ENCODE measurements at regions not wholly inside any gene's neighbourhood (a gene's known extent, or its start where the extent isn't known, plus 50 kb on each side); places are given as distances from the start of the nearest gene placed in this dataset.

GRCh38 chr3:145915787-145916186, 245.2 kb downstream of the PLOD2 start:
- TF ChIP-seq, protein P1, sequence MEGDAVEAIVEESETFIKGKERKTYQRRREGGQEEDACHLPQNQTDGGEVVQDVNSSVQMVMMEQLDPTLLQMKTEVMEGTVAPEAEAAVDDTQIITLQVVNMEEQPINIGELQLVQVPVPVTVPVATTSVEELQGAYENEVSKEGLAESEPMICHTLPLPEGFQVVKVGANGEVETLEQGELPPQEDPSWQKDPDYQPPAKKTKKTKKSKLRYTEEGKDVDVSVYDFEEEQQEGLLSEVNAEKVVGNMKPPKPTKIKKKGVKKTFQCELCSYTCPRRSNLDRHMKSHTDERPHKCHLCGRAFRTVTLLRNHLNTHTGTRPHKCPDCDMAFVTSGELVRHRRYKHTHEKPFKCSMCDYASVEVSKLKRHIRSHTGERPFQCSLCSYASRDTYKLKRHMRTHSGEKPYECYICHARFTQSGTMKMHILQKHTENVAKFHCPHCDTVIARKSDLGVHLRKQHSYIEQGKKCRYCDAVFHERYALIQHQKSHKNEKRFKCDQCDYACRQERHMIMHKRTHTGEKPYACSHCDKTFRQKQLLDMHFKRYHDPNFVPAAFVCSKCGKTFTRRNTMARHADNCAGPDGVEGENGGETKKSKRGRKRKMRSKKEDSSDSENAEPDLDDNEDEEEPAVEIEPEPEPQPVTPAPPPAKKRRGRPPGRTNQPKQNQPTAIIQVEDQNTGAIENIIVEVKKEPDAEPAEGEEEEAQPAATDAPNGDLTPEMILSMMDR (IDR thresholded peaks at IDR 0.05) = no peak
- TF ChIP-seq POLR2AphosphoS5 (IDR thresholded peaks at IDR 0.05; ENCODE audit: insufficient read depth in 1 of 2, low read depth in 1 of 2) (no peak), POLR2A (IDR thresholded peaks at IDR 0.05) (no peak)
